Erythroblast (primary cell): ENCODE measurements at regions not wholly inside any gene's neighbourhood (a gene's known extent, or its start where the extent isn't known, plus 50 kb on each side); places are given as distances from the start of the nearest gene placed in this dataset.

ENCODE experiments used
- GATA1 ChIP-seq: IDR thresholded peaks from 2 replicates; pipeline ENCODE4 v1.6.1; 2011; ENCODE audit warnings: low read depth, mild to moderate bottlenecking, control low read depth, low read length, moderate library complexity
- POLR2A ChIP-seq: IDR thresholded peaks from 2 replicates; pipeline ENCODE4 v1.6.1; 2011; ENCODE audit warnings: mild to moderate bottlenecking, low read length

DNA sequence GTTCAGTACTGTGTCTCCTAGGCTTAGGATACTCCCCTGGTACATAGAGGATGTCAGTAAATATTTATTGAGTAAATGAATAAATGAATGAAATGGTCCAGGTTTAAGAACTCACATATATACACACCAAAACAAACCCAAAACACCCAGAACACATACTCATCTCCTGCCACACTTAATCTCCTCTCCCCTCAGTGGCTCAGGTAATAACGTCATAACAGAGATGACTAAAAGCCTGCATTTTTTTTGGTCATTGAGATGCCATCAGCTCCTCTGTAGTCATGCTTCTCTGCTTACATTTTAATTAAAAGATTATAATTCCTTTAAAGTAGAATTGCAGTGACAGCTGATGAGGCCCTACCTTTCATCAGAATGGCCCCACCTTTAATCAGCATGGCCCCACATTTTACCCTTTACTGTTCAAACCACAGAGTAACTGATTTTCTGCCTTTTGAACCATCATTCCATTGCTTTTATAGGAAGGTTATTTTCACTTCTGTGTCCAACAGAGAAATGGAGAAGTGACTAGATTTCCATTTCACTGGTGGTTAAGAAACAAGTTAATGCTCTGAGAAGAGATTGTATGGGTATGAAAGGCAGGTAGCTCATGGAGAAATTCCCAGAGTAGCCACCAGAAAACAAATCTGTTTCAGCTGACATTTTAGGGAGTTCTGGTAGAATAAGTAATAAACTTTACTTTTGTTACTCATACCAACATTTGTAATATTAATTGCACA lies 193.4 kb upstream of the ATP2B1 start:
- TF ChIP-seq POLR2A (no peak), GATA1 (no peak)
